ENCODE measurements at regions not wholly inside any gene's neighbourhood (a gene's known extent, or its start where the extent isn't known, plus 50 kb on each side); places are given as distances from the start of the nearest gene placed in this dataset.

DNA sequence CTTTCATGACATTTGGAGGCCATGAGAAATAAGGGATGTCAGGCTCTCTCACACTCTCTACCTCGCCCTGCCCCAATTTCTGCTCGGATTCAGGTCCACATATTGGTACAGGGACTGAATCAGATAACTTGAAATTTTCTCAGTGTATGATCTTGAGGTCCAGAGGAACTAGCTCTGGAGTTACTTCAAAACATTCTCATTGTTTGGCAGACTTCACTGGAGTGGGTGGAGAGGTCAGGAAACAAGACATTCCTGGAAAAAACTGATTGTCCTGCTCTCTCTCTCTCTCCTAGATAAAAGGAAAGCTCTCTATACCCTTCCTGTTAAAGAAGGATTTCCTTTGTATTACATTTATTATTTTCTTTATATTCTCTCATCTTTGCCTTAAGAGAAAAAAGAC lies 428.1 kb upstream of the DACH1 start:
- H3F3A ChIP-seq (ENCODE audit: low read depth) = no peaks in the 10 kb centered on the region
- H3K4me2 ChIP-seq (ENCODE audit: low read depth, low read length, poor library complexity, severe bottlenecking) = no peak overlapping the region

DNA sequence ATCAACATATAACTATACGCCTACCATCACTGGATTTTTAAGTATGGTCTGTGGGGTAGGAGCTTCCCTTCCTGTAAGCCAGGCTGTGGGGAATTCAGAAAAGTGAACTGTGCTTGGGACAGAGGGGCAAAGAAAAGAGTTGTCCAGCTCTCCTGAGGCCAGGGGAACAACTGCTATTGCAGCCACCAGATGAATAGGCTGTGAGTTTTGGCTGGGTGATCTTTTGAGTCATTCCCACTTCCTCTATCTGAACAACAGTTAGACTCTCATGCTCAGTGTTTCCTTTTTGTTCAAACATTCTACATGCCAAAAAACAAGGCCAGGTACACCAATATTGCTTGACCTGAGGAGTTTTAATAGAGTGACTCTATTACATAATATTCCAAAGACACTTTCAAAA lies 426.2 kb upstream of the DACH1 start:
- no peaks in the 10 kb centered on the region for H3K27me3 ChIP-seq (ENCODE audit: insufficient read depth, low read length, poor library complexity, severe bottlenecking)
- no peaks in the 10 kb centered on the region for H3K79me2 ChIP-seq (ENCODE audit: insufficient read depth, low read length)
- H4K20me1 ChIP-seq (ENCODE audit: insufficient read depth, low read length, poor library complexity, severe bottlenecking) = no peaks in the 10 kb centered on the region
- TF ChIP-seq, protein P1, sequence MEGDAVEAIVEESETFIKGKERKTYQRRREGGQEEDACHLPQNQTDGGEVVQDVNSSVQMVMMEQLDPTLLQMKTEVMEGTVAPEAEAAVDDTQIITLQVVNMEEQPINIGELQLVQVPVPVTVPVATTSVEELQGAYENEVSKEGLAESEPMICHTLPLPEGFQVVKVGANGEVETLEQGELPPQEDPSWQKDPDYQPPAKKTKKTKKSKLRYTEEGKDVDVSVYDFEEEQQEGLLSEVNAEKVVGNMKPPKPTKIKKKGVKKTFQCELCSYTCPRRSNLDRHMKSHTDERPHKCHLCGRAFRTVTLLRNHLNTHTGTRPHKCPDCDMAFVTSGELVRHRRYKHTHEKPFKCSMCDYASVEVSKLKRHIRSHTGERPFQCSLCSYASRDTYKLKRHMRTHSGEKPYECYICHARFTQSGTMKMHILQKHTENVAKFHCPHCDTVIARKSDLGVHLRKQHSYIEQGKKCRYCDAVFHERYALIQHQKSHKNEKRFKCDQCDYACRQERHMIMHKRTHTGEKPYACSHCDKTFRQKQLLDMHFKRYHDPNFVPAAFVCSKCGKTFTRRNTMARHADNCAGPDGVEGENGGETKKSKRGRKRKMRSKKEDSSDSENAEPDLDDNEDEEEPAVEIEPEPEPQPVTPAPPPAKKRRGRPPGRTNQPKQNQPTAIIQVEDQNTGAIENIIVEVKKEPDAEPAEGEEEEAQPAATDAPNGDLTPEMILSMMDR (conservative IDR thresholded peaks at IDR 0.05; ENCODE audit: low read length) = no peak
- TF ChIP-seq EZH2phosphoT487 (IDR thresholded peaks at IDR 0.05; ENCODE audit: borderline replicate concordance) = no peak
- no peaks in the 10 kb centered on the region for H3K9me2 ChIP-seq (replicated peaks; ENCODE audit: low read depth, low read length)
- no peak overlapping the region for H2AFZ ChIP-seq (ENCODE audit: low read length)
- no peaks in the 10 kb centered on the region for H3K9me3 ChIP-seq (ENCODE audit: insufficient read depth, low read depth, low read length)
- no peaks in the 10 kb centered on the region for H3K36me3 ChIP-seq (ENCODE audit: insufficient read depth, low read length)
- no peak overlapping the region for H3K9ac ChIP-seq (ENCODE audit: low read depth, low read length, poor library complexity, severe bottlenecking)
- H3K4me3 ChIP-seq (ENCODE audit: low read length, poor library complexity, severe bottlenecking) = no peak overlapping the region
- no peaks in the 10 kb centered on the region for H3F3A ChIP-seq (ENCODE audit: low read depth)
- H3K4me2 ChIP-seq (ENCODE audit: low read depth, low read length, poor library complexity, severe bottlenecking) = no peak overlapping the region
- H3K4me1 ChIP-seq (ENCODE audit: insufficient read depth, low read length, poor library complexity, severe bottlenecking) = no peaks in the 10 kb centered on the region

More for the DNA sequence above, 428.1 kb upstream of the DACH1 start:
- Histone ChIP-seq H3K9ac (ENCODE audit: low read depth, low read length, poor library complexity, severe bottlenecking) (no peak overlapping the region), H3K79me2 (ENCODE audit: insufficient read depth, low read length) (no peaks in the 10 kb centered on the region), H2AFZ (ENCODE audit: low read length) (no peak overlapping the region), H3K9me2 (replicated peaks; ENCODE audit: low read depth, low read length) (no peaks in the 10 kb centered on the region), H3K4me3 (ENCODE audit: low read length, poor library complexity, severe bottlenecking) (no peak overlapping the region), H3K36me3 (ENCODE audit: insufficient read depth, low read length) (no peaks in the 10 kb centered on the region), H4K20me1 (ENCODE audit: insufficient read depth, low read length, poor library complexity, severe bottlenecking) (no peaks in the 10 kb centered on the region), H3K4me1 (ENCODE audit: insufficient read depth, low read length, poor library complexity, severe bottlenecking) (no peaks in the 10 kb centered on the region), H3K9me3 (ENCODE audit: insufficient read depth, low read depth, low read length) (no peaks in the 10 kb centered on the region), H3K27me3 (ENCODE audit: insufficient read depth, low read length, poor library complexity, severe bottlenecking) (no peaks in the 10 kb centered on the region)
- TF ChIP-seq, protein P1 (conservative IDR thresholded peaks at IDR 0.05; ENCODE audit: low read length) = no peak
- no peak for TF ChIP-seq EZH2phosphoT487 (IDR thresholded peaks at IDR 0.05; ENCODE audit: borderline replicate concordance)

DNA sequence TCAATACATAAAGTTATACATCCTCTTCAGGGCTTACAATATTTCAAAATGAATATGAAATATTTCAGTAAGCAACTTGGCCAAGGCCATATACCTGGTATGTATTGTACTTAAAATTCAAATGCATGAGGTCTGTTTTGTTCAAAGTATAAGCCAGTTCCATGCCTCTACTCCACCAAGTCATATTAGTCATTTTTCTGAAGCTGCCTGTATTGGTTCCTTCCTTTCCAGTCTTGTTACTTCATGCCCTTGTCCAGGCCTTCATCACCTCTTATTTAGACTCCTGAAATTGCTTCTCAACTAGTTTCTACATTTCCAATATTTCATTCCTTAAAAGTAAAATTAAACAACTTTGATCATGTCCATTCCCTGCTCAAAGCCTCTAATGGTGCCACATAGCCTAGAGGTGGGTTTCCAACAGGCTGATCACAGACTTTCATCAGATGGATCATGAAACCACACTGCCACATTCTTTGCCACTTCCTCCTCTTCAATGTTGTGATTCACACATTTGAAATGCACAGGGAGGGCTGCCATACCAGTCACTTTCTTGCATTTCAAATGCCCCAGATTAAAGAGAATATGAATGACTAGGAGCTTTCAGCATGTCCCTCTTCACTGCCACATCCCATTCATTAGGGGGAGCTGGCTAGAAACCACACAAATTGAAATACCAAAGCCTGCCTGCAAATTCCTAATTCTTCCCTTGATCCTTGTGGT lies 424.1 kb upstream of the DACH1 start:
- Histone ChIP-seq H2AFZ (ENCODE audit: low read length) (no peak overlapping the region), H4K20me1 (ENCODE audit: insufficient read depth, low read length, poor library complexity, severe bottlenecking) (no peaks in the 10 kb centered on the region), H3K27me3 (ENCODE audit: insufficient read depth, low read length, poor library complexity, severe bottlenecking) (no peaks in the 10 kb centered on the region), H3K9me2 (replicated peaks; ENCODE audit: low read depth, low read length) (no peaks in the 10 kb centered on the region), H3K9ac (ENCODE audit: low read depth, low read length, poor library complexity, severe bottlenecking) (no peak overlapping the region), H3K4me1 (ENCODE audit: insufficient read depth, low read length, poor library complexity, severe bottlenecking) (no peaks in the 10 kb centered on the region), H3F3A (ENCODE audit: low read depth) (no peaks in the 10 kb centered on the region), H3K36me3 (ENCODE audit: insufficient read depth, low read length) (no peaks in the 10 kb centered on the region), H3K4me2 (ENCODE audit: low read depth, low read length, poor library complexity, severe bottlenecking) (no peak overlapping the region), H3K79me2 (ENCODE audit: insufficient read depth, low read length) (no peaks in the 10 kb centered on the region), H3K9me3 (ENCODE audit: insufficient read depth, low read depth, low read length) (no peaks in the 10 kb centered on the region), H3K4me3 (ENCODE audit: low read length, poor library complexity, severe bottlenecking) (no peak overlapping the region)
- TF ChIP-seq EZH2phosphoT487 (IDR thresholded peaks at IDR 0.05; ENCODE audit: borderline replicate concordance) = no peak
- TF ChIP-seq, protein P1 (conservative IDR thresholded peaks at IDR 0.05; ENCODE audit: low read length) = no peak

Measured in Loucy (cell line).